Esophagus squamous epithelium (tissue), 4 donors: ENCODE measurements at regions not wholly inside any gene's neighbourhood (a gene's known extent, or its start where the extent isn't known, plus 50 kb on each side); places are given as distances from the start of the nearest gene placed in this dataset.

Experiments
- CTCF ChIP-seq, 6 experiments: fragments of 450-650 bp in 4 of 6; fragments of 200-600 bp in 2 of 6; sonication (generic) in 2 of 6; IDR thresholded peaks; one replicate each; pipeline ENCODE4 v1.5.1; 2016 to 2019; ENCODE audit warnings: antibody characterized with exemption in 6 of 6, mild to moderate bottlenecking in 4 of 6, moderate library complexity in 4 of 6
- POLR2A ChIP-seq, 4 donors: fragments of 450-650 bp; IDR thresholded peaks; one replicate each; pipeline ENCODE4 v1.6.1; 2017; ENCODE audit warnings: antibody characterized with exemption in 4 of 4, mild to moderate bottlenecking in 4 of 4, moderate library complexity in 3 of 4

- TF ChIP-seq CTCF (IDR thresholded peaks at IDR 0.05) = no peak
- no peak for TF ChIP-seq POLR2A (IDR thresholded peaks at IDR 0.05)
These were observed 155.9 kb upstream of the LPP start for GRCh38 chr3:187997946-187998561.
